ENCODE measurements at regions not wholly inside any gene's neighbourhood (a gene's known extent, or its start where the extent isn't known, plus 50 kb on each side); places are given as distances from the start of the nearest gene placed in this dataset.

DNA sequence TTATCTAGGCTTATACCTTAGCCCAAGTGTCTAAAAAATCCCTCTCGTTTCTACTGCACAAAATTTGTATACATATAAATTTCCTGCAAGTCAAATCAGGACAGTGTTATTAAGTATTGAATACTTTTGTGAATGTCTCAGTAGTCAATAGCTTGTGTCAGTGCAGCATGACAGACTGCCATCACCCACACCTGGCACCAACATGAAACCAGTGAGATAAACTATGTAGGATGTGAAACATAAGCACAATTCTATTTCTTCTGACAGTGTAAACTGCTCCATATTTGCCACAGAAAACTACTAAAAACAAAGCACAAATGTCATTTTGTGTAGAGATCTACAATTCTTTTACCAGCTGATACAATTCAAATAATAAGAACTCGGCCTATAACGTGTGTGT lies 542.1 kb upstream of the LUZP2 start:
- no peak for DNase-seq (ENCODE audit: low spot score)

DNA sequence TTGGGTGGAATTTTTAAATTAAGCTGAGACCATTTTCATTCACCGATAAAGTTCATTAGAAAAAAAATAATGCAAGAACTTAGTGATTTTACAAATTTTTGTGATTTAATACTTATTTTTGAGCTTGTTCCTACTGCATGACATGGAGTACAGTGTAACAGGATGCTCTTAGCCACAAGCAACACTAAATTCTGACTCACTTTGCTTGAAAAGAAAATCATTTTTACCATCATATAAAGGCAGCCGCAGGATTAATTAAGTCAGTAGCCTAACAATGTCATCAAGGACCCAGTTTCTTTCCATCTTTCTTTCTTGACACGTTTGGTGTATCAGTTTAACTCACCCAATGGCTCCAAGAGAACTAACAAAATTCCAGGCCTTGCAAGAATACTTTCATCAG lies 540.3 kb upstream of the LUZP2 start:
- DNase-seq (ENCODE audit: low spot score), result no peak

DNA sequence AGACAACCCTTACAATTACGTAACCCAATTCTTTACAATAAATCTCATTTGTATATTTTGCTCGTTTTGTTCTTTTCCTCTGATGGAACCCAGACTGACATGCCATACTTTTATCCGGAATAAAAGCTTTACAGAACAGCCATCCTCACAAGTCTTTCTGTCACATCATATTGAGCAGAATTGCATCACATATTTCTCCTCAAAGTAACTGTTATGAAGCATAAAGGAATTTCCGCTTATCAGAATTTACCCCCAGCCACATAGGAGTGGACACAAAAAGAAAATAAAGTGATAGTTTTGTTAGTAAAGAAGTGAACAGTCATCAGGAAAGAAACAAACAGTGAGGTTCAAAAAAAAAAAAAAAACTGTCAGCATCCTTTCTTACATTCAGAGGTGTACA lies 539.5 kb upstream of the LUZP2 start:
- no peak for DNase-seq (ENCODE audit: low spot score)

DNA sequence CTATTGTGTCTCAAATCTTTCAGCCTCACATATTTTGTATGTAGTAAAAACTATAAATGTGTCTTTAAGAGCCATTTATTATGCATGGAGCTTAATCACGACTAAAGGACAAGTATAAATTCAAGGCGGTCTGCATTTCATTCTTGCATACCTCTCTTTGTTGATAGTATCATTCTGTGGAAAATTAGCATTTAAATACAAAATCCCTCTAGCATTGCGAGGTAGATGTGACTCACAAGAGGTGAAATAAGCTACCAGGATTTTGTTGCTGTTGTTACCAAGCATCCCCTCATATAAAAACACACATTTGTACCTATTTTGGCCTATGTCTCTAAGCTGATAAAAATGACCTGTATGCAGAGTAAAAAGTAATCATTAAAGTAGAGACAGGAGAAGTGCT lies 537.4 kb upstream of the LUZP2 start:
- DNase-seq (ENCODE audit: low spot score), result no peak

DNA sequence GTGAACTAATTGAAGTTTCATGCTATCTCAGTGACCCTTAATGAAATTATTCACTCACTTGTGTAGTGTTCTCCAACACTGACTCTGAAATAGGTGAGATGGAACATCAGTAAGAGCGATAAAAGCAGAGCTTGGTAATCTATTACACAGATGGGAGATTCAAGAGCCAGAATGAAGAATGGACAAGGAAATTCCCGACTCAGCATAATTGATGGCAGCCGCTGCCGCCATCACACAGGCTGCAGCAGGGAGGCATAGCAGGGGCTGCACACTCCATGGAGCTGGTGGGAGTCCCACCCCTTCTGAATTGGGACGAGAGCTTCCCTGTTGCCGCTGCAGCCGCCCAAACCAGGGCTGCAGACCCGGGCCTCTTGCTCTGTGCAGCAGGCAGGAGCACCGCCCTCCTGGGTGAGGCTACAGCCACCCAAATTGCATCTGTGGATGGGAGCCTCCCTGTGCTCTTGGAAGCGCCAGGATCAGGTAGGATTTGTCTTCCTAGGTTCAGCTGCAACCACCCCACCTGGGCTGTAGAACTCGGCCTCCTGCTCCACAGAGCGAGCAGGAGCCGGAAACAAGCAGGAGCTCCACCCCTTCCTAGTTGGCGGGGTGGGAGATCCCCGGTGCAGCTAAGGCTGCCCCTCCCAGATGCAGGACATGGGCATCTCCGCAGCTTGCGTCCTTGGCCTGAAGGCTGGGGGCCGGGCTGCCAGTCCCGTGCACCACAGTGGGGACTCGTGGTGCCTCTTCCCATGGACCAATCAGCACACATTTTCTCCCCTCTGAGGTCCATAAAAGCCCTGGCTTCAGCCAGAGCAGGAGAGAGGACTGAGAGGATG lies 535.1 kb upstream of the LUZP2 start:
- DNase-seq (ENCODE audit: low spot score), result no peak

DNA sequence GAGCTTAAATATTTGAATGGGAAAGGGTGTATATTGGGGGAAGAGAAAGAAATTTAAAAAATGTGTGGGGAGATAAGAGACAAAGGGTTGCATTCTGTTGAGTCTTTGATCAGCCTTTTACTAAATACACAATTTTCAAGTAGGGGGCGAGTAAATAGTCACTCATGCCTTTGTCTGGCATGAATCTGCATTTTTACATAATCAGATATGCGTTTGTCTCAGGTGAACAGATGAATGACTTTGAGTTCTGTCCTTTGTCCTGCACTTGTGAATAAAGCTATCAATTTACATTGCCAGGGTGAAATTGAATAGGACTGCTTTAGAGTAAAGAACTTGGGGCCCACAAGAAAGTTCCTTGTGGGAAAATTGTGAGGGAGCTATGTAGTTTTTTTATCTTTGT lies 523.6 kb upstream of the LUZP2 start:
- DNase-seq (ENCODE audit: low spot score), result no peak

DNA sequence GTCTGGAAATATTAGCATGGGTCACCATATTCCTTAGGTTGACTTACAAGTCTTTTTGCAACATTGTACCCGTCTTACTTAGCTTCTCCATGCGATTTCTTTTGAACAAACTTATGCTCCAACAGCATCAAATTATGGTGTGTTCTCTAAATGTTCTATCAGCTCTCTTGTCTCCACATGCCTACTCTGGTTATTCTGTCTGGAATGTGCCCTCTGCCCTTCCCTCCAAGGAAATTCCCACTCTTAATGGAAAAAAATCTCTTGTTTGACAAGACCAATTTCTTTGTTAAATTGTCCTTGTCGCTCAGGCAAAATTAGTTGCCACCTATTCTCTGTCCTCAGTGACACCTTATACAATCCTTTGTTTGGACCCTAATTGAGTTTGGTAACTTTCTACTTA lies 522.8 kb upstream of the LUZP2 start:
- no peak for DNase-seq (ENCODE audit: low spot score)

DNA sequence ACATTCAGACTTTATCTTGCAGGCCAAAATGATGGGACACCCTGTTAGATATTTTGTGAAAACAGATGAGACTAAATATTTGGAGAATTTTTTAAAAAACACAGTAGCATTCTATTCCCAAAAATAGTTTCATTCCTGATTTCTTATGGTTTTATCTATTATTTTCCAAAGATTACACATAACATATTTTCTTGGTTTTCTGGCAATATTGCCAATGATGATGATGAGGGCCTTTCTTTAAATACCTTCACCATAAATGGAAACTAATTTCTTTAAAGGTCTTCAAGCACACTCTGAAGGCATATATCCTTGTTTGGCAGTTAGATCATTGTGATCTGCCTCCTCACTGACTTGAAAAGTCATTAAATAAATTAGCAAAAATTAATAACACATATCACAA lies 522.3 kb upstream of the LUZP2 start:
- no peak for DNase-seq (ENCODE audit: low spot score)

DNA sequence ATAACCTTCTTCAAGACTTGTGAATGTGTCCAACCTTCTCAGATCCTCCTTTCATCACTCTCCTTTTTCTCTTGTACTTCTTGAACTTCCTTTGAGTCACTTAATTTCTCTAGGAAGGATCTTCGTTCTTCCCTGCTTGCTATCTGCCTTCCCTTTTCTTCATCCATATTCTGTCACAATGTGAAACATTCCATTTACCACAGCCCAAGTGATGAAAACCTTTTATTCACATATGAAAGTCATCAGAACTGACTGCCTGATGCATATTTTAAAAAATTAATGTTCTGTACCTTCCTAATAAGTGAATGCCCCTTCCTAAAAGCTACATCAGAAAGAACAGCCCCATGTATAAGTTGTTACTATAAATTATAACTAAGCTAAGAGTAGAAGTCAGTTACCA lies 520.4 kb upstream of the LUZP2 start:
- no peak for DNase-seq (ENCODE audit: low spot score)

DNA sequence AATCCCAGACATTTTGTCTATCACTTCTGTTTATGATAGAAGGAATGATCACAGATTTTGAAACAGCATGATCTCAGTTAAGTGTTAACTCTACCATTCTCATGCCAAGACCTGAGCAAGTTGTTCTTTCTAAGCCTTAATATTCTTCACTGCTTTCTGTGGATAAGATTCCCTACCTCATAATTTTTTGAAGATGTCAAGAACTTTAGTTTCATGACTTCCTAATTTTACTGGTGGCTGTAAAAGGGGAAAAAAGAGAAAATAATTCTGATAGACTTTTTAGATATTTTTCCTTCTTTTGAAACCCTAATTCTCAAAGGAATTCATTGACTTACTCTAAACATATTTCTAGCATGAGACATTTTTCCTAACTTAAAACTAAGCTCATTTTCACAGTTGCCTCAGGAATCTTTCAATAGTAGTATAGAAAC lies 520.0 kb upstream of the LUZP2 start:
- peak; percentile 20 for DNase-seq (ENCODE audit: low spot score)

DNA sequence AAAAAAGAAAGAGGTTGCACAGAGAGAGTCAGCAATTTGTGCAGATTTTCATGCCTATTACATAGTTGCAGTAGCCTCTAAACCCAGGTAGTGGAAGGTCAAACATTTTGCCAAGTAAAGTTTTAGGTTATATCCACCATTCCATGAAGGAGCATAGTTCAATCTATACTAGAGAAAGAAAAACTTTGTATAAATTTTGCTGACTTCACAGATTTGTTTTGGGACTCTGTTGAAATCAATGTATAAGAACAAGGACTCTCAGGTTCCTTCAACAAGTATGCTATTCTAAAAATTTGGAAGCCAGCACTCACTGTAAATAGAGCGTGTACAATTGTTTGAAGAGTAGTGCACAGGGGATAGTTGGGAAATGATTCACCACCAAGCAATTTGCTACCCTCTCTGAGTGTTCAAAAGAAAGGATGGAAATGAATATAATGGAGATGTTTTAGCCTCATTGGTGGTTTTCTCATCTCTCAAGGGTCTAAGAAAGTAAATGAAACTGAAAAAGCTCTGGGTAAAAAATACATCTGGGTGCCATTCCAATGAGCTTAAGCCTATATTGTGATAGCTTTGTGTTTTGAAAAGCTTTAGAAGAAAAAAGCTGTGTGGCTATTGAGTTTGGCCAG lies 508.4 kb upstream of the LUZP2 start:
- DNase-seq (ENCODE audit: low spot score), result no peak

DNA sequence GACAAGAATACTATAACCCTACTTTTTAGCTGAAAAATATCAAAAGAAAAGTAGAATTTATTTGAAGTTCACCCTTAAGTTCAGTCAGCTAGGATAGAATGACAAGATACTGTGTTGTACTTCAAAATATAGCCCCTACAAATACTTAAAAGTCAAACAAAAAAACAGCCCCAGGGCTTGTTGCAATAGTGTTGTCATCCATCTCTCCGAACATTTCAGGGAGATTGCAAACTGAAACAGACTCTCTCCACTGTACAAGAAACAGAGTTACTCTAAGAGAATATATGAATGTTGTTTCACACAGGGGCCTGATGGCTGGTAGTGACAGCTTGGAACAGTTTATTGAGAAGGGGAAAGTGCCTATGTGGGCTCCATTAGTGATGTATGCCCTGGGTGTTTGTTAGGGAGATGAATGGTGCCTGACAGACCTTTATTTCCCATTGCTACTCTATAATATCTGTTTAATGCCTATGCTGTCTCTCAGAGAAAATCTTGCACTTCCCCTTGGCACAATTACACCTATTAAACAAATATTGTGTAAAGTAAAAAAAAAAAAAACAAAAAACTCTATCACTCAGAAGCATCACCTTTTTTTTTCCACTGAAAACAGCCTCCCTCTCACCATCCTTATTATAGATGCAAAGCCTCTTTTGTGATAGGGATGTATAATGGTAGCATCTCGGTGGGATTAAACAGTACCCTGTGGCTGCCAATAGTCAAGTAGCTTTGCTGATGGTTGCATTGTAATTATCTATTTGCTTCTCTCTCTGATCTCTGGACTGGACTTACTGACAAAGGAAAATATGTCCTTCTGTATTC lies 506.3 kb upstream of the LUZP2 start:
- no peak for DNase-seq (ENCODE audit: low spot score)

DNA sequence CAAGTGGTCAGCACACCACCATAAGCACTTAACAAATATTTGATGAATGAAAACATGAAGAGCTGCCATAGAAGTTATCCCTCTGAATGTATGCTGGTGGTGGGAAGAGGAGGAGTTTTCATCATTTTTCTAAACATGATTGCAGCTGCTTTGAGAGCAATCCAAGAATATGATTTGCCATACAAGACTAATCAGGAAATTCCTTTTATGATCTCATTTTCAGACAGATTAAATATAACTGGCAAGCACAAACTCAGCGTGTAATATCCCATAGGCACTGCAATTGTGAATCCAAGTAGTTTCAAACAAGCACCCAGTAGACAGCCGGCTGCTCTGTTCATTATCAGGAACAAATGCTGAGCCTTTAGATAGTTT lies 505.7 kb upstream of the LUZP2 start:
- DNase-seq (ENCODE audit: low spot score), result peak; percentile 6

DNA sequence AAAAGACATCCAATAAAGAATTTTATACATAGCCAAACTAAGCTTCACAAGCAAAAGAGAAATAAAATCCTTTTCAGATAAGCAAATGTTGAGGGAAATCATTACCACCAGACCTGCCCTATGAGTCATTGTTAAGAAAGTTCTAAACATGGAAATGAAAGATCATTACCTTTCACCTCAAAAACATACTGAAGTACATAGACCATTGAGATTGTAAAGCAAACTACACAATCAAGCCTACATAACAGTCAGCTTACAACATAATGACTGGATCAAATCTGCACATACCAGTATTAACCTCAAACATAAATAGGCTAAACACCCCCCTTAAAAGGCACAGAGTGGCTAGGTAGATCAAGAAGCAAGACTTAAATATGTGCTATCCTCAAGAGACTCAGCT lies 501.0 kb upstream of the LUZP2 start:
- no peak for DNase-seq (ENCODE audit: low spot score)

DNA sequence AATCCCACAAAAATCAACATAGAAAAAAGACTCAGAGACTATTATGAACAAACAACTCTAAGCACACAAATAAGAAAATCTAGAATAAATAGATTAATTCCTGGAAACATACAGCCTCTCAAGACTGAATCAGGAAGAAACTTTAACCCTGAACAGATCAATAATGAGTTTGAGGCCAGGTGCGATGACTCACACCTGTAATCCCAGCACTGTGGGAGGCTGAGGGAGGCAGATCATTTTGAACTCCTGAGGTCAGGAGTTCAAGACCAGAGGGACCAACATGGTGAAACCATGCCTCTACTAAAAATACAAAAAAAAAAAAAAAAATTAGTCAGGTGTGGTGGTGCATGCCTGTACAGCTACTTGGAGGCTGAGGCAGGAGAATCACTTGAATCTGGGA lies 499.5 kb upstream of the LUZP2 start:
- DNase-seq (ENCODE audit: low spot score), result no peak

DNA sequence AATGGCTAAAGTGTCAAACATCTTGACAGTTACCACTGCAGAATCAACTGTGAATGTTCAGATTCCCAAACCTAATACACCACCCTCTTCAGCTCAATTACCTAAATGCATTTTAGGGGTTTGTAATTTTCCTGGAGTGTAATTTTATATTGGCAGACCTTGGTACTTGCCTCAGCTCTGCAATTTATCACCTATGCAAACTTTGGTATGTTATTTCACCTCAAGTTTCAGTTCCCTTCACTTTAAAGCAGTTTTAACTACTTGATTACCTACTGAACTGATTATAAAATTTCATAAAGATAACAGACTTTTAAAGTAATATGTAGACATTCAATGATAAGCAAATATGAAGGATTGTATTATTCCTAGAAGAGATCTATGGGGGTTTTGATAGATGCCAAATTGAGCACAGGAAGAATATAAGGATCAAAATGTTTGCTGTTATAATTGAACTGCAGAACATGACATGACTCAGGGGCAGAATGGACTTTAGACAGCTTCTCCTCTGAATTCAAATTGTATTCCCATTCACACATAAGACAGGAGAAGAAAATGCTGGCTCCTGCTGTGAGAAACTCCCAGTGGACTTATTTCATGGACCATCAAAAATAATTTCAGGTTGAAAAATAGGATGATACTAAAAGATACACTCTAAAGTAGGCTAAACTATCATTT lies 491.5 kb upstream of the LUZP2 start:
- no peak for DNase-seq (ENCODE audit: low spot score)

DNA sequence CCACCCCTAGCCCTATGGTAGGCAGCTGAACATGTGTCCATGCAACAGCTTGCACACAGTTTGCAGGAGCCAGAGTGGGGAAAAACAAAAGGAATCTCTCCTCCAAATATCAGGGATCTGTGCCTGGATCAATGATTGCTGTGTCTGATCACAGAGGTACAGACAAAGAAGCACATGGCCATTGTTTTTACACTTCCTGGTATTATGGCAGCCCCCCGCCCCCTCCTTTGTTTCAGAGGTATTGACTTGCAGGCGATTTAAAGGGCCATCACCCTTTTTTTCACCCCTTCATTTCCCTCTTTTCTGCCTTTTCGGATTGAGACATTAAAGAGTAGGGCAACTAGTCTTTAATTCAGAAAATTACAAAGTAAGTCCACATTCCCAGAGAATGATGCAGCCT lies 453.0 kb upstream of the LUZP2 start:
- DNase-seq (ENCODE audit: low spot score), result no peak

DNA sequence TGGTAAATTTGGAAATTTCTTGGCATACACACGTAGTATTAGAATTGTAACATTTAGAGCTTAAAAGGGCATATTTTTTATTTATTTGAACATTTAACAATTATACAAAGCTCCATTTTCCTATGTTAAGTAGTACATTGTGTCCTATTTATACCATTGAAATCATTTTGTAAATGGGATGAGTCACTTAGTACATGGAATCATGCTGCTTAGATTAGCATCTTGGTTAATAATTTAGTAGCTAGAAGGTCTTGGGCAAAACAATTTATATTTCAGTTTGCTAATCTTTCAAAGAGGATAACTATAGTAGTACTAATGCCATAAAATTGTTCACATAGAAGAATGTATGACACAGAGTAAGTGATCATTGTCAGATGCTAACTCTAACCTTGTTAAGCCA lies 450.1 kb upstream of the LUZP2 start:
- DNase-seq (ENCODE audit: low spot score), result no peak

DNA sequence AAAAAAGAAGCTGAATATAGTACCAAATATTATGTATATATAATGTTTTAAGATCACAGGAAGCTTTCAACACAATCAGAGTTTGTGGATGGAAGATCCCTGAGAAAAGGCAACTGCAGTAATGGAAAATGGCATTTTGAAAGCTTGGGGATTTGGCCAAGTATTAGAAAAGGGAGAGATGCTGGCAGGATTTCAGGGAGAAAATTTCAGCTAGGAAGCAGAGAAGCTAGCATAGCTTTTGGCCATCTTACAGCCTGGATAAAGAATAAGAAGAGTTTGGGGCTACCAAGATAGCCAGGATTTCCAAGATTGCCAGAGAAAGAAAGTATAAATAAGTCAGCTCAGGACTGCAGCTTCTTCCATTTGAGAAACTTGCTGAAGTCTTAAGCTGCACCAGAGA lies 440.8 kb upstream of the LUZP2 start:
- no peak for DNase-seq (ENCODE audit: low spot score)

DNA sequence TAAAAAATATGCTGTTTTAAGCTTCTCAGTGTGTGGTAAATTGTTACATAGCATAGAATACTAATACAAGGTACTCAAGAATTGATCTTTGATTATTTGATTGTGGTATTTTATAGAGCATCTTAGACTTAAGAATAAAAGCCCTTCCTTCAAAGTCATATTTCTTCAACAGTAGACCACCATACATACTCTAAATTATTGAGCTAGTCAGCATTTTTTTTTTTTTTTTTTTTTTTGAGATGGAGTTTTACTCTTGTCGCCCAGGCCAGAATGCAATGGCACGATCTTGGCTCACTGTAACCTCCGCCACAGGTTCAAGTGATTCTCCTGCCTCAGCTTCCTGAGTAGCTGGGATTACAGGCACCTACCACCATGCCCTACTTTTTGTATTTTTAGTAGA lies 436.7 kb upstream of the LUZP2 start:
- no peak for DNase-seq (ENCODE audit: low spot score)

DNA sequence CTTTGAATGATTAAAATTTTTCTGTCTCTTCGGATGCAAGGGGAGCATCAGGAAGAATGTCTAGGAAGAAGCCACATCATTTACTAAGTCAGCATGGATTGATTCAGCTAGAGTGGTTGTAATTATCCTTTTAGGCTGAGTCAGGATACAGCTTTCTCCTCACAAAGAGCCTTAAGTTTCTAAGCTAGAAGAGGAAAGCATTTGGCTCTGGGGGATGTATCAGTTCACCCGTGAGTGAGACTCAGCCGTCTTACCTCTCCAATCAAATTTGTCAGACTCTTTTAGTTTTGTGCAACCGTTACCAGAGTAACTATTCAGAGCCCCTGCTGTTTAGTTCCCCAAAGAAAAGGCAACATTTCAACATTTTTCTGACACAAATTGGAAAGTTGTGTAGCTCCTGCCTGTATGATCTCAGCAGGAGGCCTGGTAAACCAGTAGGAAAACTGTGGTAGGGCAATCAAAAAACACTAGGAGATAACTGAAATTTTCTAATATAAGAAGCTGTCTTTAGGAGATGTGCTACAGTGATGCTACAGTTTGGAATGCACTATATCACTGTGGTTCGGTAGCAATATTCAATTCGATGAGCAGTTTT lies 432.4 kb upstream of the LUZP2 start:
- DNase-seq (ENCODE audit: low spot score), result no peak

DNA sequence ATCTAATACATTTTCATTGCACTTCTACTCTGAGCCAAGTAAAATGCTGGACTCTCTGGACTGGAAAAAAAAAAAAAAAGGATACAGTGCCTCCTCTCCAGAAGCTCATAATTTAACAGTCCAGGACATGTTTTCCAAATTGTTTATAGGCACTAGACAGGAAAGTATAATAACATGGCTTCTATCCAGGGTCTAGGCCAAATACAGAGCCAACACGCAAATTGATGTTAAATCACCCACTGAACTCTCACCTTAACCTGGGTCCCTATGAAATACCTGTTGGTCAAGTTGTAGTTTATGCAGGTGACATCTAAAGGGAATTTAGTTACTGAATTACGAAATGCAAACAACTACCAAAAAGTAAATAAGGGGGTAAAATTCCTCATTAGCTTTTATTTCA lies 428.7 kb upstream of the LUZP2 start:
- no peak for DNase-seq (ENCODE audit: low spot score)
